DOHH2 (cell line): ENCODE measurements at regions not wholly inside any gene's neighbourhood (a gene's known extent, or its start where the extent isn't known, plus 50 kb on each side); places are given as distances from the start of the nearest gene placed in this dataset.

ENCODE experiments used
- CTCF ChIP-seq: fragments of 200-600 bp; sonication (generic); IDR thresholded peaks from one replicate; pipeline ENCODE4 v1.5.1; 2014; ENCODE audit warnings: antibody characterized with exemption, mild to moderate bottlenecking, low read depth, low read length; ENCODE audit not compliant: poor library complexity, severe bottlenecking
- EZH2phosphoT487 ChIP-seq: fragments of 200-600 bp; sonication (generic); IDR thresholded peaks from 2 replicates; pipeline ENCODE4 v1.6.1; 2017; ENCODE audit warnings: borderline replicate concordance, mild to moderate bottlenecking, antibody characterized with exemption, low read length, moderate library complexity, mixed read lengths

GRCh38 chr11:109733245-109733644 lies 311.3 kb downstream of the C11orf87 start:
- no peak for TF ChIP-seq CTCF
- no peak for TF ChIP-seq EZH2phosphoT487
